Mesodermal cell (in vitro differentiated cells): ENCODE measurements at regions not wholly inside any gene's neighbourhood (a gene's known extent, or its start where the extent isn't known, plus 50 kb on each side); places are given as distances from the start of the nearest gene placed in this dataset.

ENCODE experiments used
- H3K27ac ChIP-seq: 2 replicates; pipeline ENCODE4 v1.7.0; 2013; ENCODE audit warnings: mild to moderate bottlenecking, low read depth, low read length, moderate library complexity; ENCODE audit not compliant: severe bottlenecking
- H3K36me3 ChIP-seq: 2 replicates; pipeline ENCODE4 v1.7.1; 2013; ENCODE audit warnings: mild to moderate bottlenecking, low read length, moderate library complexity; ENCODE audit not compliant: control insufficient read depth, insufficient read depth
- H3K4me1 ChIP-seq: one replicate; pipeline ENCODE4 v1.7.1; 2013; ENCODE audit warnings: mild to moderate bottlenecking, low read length; ENCODE audit not compliant: insufficient read depth, control insufficient read depth, poor library complexity, severe bottlenecking
- H3K4me3 ChIP-seq: 2 replicates; pipeline ENCODE4 v1.7.0; 2013; ENCODE audit warnings: low read length, control low read depth, mild to moderate bottlenecking; ENCODE audit not compliant: insufficient read depth, poor library complexity, severe bottlenecking; ENCODE audit errors: extremely low read depth
- H3K9me3 ChIP-seq: 2 replicates; pipeline ENCODE4 v1.7.1; 2013; ENCODE audit warnings: mild to moderate bottlenecking, low read length, moderate library complexity; ENCODE audit not compliant: control insufficient read depth
- WGBS, 2 experiments: methylation state at CpG; one replicate each; pipeline ENCODE4 v1.1.5; 2013; ENCODE audit warnings: missing lambda C conversion rate in 2 of 2; ENCODE audit not compliant: insufficient coverage in 2 of 2; 5-methylcytosine and 5-hydroxymethylcytosine counted together

DNA sequence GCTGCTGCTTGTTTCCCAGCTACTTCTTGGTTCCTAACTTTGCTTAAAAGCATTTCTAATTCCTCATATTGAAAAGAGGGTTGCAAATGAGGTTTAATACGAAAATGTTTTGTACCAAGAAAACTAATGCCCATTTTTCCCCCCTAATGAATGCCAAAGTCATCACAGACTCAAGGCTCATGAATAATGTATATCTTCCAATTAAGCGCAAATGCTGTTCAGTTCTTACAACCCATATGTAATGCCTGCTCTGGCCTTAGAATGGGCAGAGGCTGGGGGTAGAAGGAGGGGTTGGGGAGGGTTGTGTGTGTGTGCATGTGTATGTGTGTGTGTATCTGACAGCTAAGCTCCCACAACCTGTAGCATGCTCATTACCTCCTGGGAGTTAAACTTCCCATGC is 901.7 kb downstream of the KCNMA1 start:
- 86% methylated on average over 1 of the region's 2 CpGs; no CpG with 5 or more reads in 1 of the 2 experiments for WGBS, 2 experiments
- H3K27ac ChIP-seq, result no peak overlapping the region
- H3K36me3 ChIP-seq, result no peaks in the 10 kb centered on the region
- no peaks in the 10 kb centered on the region for H3K4me1 ChIP-seq
- H3K4me3 ChIP-seq, result no peak overlapping the region
- no peaks in the 10 kb centered on the region for H3K9me3 ChIP-seq

DNA sequence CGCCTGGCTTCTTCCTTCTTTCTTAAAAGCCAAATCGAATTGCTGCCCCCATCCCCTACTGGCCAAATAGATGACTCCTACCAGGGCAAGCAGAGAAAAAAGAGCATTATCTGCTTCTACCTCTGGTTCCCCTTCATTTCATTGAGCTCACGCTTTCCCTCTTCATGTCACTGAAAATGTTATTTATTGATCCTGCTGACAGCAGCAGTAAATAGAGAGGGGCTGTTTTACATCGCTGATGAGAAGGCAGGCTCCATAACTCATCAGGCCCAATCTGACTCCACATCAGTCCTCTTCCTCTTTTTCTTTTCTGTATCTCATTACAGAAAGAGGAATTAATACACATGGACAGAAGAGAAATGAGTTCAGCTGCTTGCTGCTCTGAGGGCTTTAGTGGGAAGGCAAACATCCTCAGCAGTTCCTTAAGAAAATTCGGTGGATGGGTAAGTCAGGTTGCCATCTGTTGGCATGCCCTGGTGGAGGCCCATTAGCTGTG is 904.1 kb downstream of the KCNMA1 start:
- no peak overlapping the region for H3K27ac ChIP-seq
- 83 to 97% methylated on average over 3 to 4 of the region's 5 CpGs for WGBS, 2 experiments
- H3K4me1 ChIP-seq, result no peaks in the 10 kb centered on the region
- H3K36me3 ChIP-seq, result no peaks in the 10 kb centered on the region
- H3K9me3 ChIP-seq, result no peaks in the 10 kb centered on the region
- H3K4me3 ChIP-seq, result no peak overlapping the region

DNA sequence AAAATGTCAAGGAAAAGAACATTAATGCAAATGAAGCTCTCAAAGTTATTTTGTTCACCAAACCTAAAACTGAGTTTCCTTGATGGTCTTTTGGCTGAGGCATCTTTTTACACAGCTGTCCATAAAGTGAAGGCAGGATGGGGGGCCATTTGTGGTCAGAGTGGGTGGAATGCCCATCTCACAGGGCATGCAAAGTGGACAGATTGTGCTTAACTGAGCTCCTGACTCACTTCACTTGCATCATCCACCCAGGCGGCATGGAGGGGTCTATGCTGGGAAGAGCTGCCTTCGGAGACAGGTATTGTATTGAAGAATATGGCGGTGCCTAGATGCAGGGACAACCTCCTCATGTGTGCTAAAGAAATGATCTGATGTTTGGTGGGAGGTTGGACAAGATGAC is 905.3 kb downstream of the KCNMA1 start:
- H3K27ac ChIP-seq, result no peak overlapping the region
- H3K4me1 ChIP-seq, result no peaks in the 10 kb centered on the region
- H3K4me3 ChIP-seq, result no peak overlapping the region
- 67 to 79% methylated on average over 1 to 2 of the region's 3 CpGs for WGBS, 2 experiments
- H3K36me3 ChIP-seq, result no peaks in the 10 kb centered on the region
- H3K9me3 ChIP-seq, result no peaks in the 10 kb centered on the region

DNA sequence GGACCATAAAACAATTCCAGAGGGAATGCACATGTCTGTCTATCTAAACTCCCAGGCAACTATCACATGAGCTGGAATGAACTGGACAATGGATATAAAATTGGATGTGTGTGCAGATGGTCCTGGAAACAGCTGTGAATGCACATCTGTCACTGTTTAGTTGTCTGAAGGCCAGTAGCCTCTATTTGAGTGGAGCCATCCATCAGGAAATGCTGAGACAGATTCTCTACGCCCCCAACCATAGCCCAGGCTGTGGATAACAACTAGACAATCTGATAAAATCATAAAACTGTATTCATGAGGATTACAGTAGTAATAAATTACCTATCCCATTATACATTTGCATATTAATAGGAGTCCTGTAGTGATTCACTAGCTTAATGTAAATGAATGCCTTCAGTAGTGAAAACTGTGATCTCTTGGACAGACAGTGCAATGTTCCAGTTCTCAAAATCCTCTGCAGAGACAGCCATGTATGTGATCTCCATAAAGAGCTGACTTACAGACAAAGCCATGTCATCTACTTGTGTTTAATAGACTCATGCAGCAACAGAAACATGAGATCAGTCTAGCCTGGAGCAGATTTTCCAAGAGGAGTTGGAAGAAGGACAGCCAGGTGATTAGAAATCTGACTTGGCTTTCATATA is 907.6 kb downstream of the KCNMA1 start:
- H3K27ac ChIP-seq, result no peak overlapping the region
- H3K9me3 ChIP-seq, result no peaks in the 10 kb centered on the region
- H3K4me3 ChIP-seq, result no peak overlapping the region
- WGBS, 2 experiments, result no CpG with 5 or more reads among the region's 1 CpG
- H3K4me1 ChIP-seq, result no peaks in the 10 kb centered on the region
- no peaks in the 10 kb centered on the region for H3K36me3 ChIP-seq

DNA sequence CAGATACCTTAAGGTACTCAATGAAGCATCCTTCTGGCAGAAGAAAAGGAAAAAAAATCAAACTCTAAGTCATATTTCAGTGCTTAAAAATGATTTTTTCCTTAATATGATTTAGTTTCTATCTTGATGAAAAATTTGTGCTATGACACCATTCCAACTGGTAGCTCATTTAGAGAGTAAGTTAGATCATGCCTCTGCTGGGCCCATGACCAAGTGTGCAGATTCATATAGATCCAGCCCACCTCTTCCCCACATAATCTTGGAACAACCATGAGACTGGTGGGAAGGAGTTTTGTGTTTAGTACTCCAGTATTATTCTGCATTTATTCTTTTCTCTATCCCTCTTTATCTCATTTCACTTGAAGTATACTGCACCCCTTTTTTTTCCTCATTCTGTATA is 908.3 kb downstream of the KCNMA1 start:
- no peaks in the 10 kb centered on the region for H3K9me3 ChIP-seq
- H3K27ac ChIP-seq, result no peak overlapping the region
- no peaks in the 10 kb centered on the region for H3K36me3 ChIP-seq
- H3K4me3 ChIP-seq, result no peak overlapping the region
- no peaks in the 10 kb centered on the region for H3K4me1 ChIP-seq

DNA sequence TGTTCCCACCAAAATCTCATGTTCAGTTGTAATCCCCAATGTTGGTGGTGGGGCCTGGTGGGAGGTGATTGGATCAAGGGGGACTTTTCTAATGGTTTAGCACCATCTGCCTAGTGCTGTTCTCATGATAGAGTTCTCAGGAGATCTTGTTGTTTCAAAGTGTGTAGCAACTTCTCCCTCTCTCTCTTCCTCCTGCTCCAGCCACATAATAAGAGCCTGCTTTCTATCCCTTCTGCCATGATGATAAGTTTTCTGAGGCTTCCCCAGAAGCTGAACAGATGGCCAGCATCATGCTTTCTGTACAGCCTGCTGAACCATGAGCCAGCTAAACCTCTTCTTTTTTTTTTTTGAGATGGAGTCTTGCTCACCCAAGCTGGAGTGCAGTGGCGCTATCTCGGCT is 910.6 kb downstream of the KCNMA1 start:
- H3K4me1 ChIP-seq, result no peaks in the 10 kb centered on the region
- no peak overlapping the region for H3K27ac ChIP-seq
- no peaks in the 10 kb centered on the region for H3K36me3 ChIP-seq
- H3K9me3 ChIP-seq, result no peaks in the 10 kb centered on the region
- 100% methylated on average over 2 of the region's 2 CpGs for WGBS, 2 experiments
- H3K4me3 ChIP-seq, result no peak overlapping the region

DNA sequence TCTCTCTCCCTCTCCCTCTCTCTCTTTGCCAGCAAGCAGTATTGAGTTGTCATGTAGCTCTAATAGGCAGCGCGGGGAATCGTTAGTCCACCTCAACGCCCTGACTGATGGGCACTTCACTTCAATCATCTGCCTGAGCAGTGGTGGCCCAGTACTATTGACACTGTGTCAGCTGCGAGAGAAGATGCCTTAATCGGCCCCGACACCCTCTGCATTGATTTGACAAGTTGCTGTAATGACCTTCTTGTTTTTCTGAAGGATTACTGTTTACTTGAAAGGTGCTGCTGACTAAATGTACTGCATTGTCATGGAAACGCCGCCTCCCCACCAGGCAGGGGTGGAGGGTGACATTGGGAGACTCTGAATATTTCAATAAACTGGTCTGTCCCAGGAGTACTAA is 913.8 kb downstream of the KCNMA1 start:
- no peaks in the 10 kb centered on the region for H3K9me3 ChIP-seq
- H3K27ac ChIP-seq, result no peak overlapping the region
- H3K36me3 ChIP-seq, result no peaks in the 10 kb centered on the region
- no peaks in the 10 kb centered on the region for H3K4me1 ChIP-seq
- WGBS, 2 experiments, result 64 to 78% methylated on average over 7 to 9 of the region's 9 CpGs
- no peak overlapping the region for H3K4me3 ChIP-seq

DNA sequence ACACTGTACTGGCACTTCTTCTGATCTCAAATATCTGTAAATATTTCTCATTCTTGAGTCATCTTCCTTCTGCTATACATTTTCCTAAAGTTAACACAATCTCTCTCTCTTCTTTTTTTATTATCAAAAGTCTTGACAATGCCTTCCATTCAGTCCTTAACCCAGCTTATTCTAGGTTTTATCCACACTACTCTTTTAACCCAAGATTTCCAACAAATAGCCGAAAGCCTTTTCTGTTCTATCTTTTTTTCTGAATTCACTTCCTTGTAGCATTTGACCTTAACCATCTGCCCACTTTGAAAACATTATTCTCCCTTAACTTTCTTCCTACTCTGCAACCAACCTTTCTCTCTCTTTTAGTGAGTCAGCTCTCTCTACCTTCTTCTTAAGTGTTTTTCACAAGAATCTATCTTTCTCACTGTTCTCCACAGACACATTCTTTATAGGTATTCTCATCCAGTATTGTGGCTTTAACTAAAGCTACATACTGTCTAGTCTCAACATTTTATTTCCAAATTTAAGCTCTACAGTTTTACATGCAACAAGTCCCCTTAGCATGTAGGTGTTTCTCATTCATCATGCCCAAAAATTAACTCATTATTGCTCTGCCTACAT is 915.6 kb downstream of the KCNMA1 start:
- Histone ChIP-seq H3K36me3 (no peaks in the 10 kb centered on the region), H3K4me3 (no peak overlapping the region), H3K9me3 (no peaks in the 10 kb centered on the region), H3K27ac (no peak overlapping the region), H3K4me1 (no peaks in the 10 kb centered on the region)
- WGBS, 2 experiments, result 81 to 94% methylated on average over 1 of the region's 1 CpG

DNA sequence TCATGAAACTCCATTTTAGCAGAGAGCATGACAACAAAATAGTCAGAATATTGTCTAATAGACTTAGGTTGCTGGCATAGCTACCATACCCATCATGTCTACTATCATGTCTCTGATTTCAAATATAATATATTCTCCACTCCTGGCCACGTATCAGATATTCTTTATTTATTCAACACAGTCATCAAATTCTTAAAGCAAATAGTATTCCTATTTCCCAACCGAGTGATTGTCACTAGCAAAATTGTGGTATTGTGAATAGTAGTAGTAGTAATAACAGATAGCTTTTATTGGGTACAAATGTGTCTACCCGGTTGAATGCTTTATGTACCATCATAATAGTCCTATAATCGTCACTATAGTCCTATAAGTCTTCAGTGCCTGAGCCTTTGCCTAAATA is 918.6 kb downstream of the KCNMA1 start:
- Histone ChIP-seq H3K4me1 (no peaks in the 10 kb centered on the region), H3K9me3 (no peaks in the 10 kb centered on the region), H3K4me3 (no peak overlapping the region), H3K27ac (no peak overlapping the region), H3K36me3 (no peaks in the 10 kb centered on the region)
- WGBS, 2 experiments, result 76 to 89% methylated on average over 2 to 3 of the region's 4 CpGs

DNA sequence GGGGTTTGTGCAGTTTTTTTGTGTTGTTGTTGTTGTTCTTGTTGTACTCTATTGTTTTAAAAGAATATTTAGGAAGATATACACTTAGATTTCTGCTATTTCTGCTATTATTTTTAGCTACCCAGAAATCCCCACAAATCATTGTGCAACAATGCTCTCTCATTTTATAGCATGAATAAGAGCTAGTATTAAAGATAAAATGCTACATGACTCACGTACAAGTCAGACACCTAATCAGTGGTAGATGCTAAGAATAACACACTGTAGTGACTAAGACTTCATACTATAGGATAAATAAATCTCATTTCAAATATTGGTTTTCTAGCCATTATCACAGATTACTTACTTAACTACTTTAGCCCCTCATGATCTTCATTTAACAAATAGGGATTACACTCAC is 920.5 kb downstream of the KCNMA1 start:
- WGBS, 2 experiments, result no CpG with 5 or more reads among the region's 1 CpG

DNA sequence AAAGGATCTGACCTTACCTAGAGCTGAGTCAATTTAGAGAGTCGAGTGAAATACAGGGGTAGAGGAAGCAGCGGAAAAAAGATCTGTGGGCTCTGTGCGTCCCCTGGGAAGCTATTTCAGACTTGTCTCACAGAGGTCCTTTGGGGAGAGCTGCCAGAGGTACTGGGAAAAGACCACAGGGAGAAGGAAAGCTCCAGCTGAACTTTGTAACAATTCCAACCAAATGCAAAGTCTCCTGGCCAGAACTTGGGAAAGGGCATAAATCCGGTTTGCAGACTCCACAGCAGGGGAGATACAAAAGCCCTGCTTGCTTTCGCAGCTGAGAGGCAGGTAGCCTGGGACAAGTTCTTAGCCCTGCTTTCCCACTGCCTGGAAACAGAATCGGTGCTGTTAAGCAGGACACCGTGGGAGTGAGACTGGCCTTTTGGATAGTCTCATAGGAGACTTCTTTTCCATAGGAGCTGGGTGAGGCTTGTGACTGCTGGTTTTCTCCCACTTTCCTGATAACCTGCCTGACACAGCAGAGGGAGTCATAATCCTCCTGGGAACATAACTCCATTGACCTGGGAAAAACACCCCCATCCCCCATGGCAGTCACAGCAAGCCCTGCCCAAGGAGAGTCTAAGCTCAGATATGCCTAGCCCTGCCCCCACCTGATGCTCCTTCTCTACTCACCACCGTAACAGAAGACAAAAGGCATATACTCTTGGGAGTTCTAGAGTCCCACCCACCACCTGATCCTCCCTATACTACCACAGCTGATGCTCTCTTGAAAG is 926.2 kb downstream of the KCNMA1 start:
- H3K9me3 ChIP-seq, result no peaks in the 10 kb centered on the region
- WGBS, 2 experiments, result 65 to 83% methylated on average over 7 to 8 of the region's 8 CpGs
- H3K27ac ChIP-seq, result no peak overlapping the region
- no peaks in the 10 kb centered on the region for H3K36me3 ChIP-seq
- H3K4me3 ChIP-seq, result no peak overlapping the region
- H3K4me1 ChIP-seq, result no peaks in the 10 kb centered on the region

More for the DNA sequence above, 920.5 kb downstream of the KCNMA1 start:
- Histone ChIP-seq H3K4me1 (no peaks in the 10 kb centered on the region), H3K4me3 (no peak overlapping the region), H3K27ac (no peak overlapping the region), H3K9me3 (no peaks in the 10 kb centered on the region), H3K36me3 (no peaks in the 10 kb centered on the region)
